Activated CD8-positive, alpha-beta memory T cell treated with anti-CD3 and anti-CD28 coated beads, Interleukin-2, amount 50 U/mL, for 1 hour (primary cell): ENCODE measurements at regions not wholly inside any gene's neighbourhood (a gene's known extent, or its start where the extent isn't known, plus 50 kb on each side); places are given as distances from the start of the nearest gene placed in this dataset.
"Not testable (repeated sequence)": the region's sequence is repeated elsewhere in the genome, so short reads cannot be mapped to it uniquely, and the experiment has no call there.

Source experiments
- DNase-seq: peaks from one replicate; pipeline ENCODE4 v3.0.0-alpha.2; 2020; ENCODE audit errors: extremely low read depth

DNA sequence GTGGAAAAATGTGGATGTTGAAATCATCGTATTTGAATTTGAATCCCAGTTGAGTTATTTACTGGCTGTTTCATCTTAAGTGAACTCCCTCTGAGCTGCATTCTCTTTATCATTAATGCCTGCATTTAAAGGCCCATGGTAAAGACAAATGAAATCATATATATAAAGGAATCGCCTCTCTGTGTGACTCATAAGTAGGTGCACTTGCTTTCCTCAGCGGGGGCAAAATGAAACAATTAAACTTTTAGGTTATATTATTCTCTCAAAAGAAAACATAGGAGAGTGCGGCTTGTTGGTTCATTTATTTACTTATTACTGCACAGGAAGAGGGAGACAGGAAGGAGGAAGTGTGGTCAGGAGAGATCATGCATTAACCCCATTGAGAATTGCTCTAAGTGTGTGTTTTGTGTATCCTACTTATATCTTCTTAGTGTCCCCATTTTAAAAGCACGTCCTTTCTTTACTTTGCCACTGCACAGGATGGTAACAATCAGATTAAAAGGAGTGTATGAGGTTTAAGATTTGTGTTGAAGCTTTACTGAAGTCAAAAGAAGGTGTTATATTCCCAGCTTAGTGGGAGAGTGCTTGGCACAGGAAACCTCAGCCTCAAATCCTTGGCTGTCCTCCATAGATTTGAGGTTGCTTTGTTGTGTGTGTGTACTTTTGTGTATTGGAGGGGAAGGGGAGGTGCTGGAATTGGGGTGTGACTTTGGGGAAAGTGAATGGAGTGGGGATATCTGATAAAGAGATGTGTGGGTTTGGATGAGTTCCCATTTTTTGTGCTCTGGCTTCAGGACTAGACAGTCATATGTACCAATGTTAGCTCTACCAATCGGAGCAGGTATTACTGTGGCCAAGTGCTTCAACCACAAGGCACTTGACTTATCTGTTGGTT, 595.8 kb upstream of the NR2F2 start:
- no peak for DNase-seq

DNA sequence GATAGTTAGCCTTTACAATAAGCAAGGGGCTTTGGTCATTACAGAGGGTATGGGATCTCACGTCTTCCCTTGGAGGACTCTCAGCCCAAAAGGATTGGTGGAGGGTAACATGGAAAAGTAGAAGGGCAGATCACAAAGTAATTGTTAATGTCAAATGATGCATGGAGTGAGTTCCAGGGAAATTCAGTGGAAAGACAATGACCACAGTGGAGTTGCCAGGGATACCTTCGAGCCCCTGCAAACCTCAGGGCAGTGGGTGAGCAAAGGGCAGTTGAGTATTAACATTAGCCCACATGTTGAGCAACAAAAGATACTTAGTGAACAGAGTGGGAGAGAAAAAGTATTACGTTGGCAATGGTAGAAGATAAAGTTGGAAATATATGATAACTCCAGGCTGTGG, 593.4 kb upstream of the NR2F2 start:
- no peak for DNase-seq

GRCh38 chr15:95739131-95739530, 591.4 kb upstream of the NR2F2 start:
- DNase-seq = no peak

- no peak for DNase-seq
Observed at GRCh38 chr15:95741830-95742229, 588.7 kb upstream of the NR2F2 start.

DNA sequence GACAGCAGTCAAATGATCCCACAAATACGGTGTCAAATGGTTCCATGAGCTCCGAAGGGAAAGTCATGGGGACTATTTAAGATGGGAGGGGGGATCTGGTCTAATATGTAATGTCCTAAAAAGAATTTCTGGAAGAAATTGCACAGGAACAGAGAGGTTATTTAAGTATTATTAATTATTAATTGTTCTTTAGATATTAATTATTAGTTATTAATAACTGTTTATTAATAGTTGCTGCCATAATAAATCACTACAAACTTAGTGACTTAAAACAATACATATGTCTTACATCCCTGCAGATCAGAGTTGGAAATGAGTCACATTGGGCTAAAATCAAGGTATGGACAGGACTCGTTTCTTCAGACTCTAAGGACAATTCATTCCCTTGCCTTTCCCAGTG, 588.2 kb upstream of the NR2F2 start:
- DNase-seq = no peak

GRCh38 chr15:95742836-95743235, 587.7 kb upstream of the NR2F2 start:
- no peak for DNase-seq

DNA sequence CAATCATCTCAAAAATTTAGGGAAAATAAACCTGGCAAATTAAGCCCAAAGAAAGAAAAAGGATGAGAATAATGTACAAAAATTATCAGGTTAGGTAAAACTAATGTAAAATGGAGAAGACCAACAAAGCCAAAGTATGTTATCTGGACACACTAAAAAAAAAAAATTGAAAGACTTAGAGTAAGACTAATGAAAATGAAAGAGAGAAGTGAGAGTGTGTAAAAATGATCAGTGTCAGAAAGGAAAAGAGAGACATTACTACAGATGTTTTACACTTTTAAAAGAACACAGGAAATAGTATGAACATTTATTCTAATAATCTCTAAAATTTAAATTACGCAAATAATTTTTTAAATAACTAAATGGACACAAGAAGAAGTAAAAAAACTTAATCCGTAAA, 573.3 kb upstream of the NR2F2 start:
- no peak for DNase-seq

GRCh38 chr15:95758451-95758850, 572.0 kb upstream of the NR2F2 start:
- no peak for DNase-seq

DNA sequence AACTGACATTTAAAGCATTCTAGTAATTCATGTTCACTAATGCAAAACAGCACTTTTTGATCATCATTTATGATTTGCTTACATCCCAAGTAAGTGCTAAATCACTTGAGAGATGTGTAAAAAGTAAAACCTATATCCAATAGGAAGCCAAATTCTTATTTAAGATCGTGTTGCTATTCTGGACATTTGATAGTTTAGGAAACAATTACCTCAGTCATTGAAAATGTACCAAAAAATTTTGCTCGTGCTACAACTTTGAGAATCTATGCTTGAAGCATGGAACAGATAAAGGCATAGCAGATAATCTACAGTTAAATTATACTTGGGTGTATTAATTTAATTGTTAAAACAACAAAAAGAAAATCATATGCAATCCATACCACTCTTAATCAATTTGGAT, 571.6 kb upstream of the NR2F2 start:
- DNase-seq = no peak

DNA sequence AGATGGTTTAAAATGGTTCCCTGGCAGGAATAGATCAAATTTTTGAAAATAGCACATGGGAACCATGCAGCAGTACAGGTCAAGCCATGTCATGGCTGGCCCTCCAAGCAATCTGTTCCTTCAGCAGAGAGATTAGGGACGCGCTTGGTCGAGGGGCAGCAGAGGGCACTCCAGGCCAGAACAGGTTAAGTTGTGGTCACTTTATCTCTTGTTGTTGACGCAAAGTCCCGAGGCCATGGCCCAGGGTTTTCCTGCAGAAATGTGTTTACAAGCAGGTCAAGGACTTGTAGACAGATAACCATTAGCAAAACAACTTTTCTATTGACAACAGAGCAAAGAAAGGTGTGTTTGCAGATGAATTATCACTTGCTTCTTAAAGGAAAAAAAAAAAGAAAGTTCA, 570.0 kb upstream of the NR2F2 start:
- no peak for DNase-seq

DNA sequence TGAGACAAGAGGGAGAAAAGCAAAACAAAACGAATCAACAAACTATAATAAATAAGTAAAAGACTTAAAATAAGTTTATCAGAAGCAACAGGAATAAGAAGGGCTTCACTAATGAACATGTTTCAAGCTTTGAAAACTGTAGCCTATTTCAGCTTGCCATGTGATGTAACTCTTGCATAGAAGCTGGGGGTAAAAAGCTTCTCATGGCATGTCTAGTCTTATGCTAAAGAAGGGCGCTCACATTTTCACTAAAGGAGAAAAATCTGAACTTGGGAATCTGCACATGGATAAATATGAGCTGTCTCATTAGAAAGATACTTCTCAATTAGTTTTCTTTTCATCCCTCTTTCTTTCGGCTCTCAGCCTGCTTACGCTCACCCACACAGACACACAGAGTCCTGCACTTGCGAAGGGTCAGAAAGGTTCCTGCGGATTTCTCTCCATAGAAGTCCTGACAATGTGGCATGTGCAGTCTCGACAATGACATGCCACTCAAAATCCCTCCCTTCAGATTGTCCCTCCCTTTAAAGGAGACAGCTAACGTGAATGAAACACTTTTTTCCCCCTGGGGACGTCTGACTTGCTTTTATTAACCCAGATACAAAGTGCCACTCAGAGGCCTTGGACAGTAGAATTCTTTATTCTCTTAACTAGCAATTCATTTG, 568.9 kb upstream of the NR2F2 start:
- no peak for DNase-seq

GRCh38 chr15:95763426-95763825, 567.1 kb upstream of the NR2F2 start:
- DNase-seq = no peak

- DNase-seq = no peak
Observed at GRCh38 chr15:95765161-95765560, 565.3 kb upstream of the NR2F2 start.

DNA sequence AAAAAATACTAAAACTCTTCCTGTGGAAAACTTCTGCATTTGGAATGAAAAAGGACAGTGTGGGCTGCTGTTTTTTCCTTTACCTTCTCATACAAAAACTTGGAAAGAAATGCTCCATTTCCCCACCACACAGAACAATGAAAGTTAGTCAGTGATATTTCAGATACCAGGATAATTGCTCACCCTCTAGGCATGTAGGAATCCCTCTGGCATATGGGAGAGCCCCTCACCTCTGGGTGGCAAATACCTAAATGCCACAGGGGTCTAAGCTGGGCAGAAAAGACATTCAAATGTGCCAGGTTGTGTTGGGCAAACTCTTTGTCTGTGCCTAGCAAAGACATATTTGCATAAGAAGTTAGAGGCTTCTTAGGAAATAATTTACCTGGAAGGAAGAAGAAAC, 560.3 kb upstream of the NR2F2 start:
- DNase-seq = no peak

DNA sequence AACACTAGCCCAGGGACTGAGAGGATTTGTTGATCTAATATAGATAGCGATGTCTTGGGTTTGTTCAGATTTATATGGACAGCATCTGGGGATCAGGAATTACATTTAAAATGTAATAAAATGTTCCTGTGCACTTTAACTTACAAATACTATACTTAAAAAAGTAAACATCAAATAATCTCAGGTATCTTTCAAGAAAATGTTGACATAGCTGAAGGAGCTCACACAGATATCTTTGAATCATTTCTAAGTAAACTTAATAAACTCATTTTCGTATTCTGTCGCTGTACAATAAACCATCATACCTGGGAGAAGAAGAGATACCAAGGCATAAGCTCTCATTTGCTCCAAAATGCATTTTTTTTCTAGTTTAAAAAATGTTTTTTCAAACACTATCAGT, 557.5 kb upstream of the NR2F2 start:
- DNase-seq = no peak

GRCh38 chr15:95784508-95784907, 546.0 kb upstream of the NR2F2 start:
- DNase-seq = no peak

GRCh38 chr15:95785276-95785675, 545.2 kb upstream of the NR2F2 start:
- DNase-seq = not testable (repeated sequence)

DNA sequence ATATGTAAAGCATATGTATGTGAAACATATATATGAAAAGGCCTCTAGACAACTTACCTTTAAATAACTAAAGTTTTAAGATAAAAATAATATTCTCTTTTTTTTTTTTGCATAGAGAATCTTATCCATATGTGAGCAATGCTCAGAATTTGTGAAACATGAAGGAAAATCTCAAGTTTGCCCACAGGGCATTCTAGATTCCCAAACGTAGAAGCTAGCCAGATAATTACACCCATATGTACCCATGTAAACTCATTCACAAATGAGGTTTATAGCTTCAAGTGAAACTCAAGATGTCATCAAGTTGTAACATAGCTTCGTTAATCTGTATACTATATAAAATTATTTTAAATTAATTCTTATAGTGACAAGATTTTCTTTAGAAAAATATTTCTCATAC, 537.3 kb upstream of the NR2F2 start:
- DNase-seq = no peak

DNA sequence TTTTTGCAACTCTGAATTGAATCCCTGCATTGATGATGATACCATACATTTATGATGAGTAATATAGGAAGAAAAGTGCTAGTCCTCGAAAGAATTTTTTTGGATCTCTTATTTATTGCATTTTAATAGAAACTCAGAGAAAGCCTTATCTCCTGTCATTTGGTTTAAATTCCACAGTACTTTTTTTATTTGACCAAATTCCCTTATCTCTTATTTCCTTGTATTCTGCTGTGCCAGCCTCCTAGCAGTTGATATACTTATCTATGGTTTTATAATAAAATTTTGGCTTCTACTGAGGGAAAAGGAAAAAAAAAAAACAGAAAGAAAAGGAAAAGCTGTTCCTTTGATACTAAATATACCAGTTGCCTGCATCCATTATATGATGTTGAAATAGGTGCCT, 535.1 kb upstream of the NR2F2 start:
- no peak for DNase-seq

- DNase-seq = no peak
Observed at GRCh38 chr15:95799286-95800200, 531.0 kb upstream of the NR2F2 start.

DNA sequence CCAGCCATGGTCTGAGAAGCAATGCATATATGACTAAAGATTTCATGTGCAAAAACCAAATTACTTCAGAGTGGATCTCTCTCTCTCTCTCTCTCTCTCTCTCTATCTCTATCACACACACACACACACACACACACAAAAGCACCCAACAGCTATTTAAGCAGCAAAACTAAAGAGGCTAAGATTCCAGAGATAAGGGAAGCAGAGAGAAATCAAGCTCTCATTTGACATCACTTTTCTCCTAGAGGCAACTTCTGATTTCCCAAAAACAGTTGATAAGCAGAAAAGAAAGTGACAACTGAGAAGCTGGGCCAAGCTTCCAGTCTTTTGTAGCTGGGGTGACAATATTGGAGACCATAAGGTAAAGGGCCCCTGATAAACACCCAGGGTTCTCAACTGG, 526.0 kb upstream of the NR2F2 start:
- no peak for DNase-seq

GRCh38 chr15:95812491-95812890, 518.0 kb upstream of the NR2F2 start:
- DNase-seq = no peak
